GM12865 (cell line): ENCODE measurements at regions not wholly inside any gene's neighbourhood (a gene's known extent, or its start where the extent isn't known, plus 50 kb on each side); places are given as distances from the start of the nearest gene placed in this dataset.

Experiments used
- DNase-seq: peaks from one replicate; pipeline ENCODE4 v3.0.0; 2010; ENCODE audit warnings: low read depth
- H3K4me3 ChIP-seq: 2 replicates; pipeline ENCODE4 v1.5.1; 2011; ENCODE audit warnings: mild to moderate bottlenecking, low read depth, low read length, control low read depth
- CTCF ChIP-seq: IDR thresholded peaks from 2 replicates; pipeline ENCODE4 v1.5.1; 2011; ENCODE audit warnings: low read length, control low read depth, low read depth, inconsistent platforms; ENCODE audit not compliant: insufficient read depth; ENCODE audit errors: missing control alignments

- no peak for DNase-seq
- no peak overlapping the region for H3K4me3 ChIP-seq
- no peak for TF ChIP-seq CTCF
These were observed 666.8 kb downstream of the RNF144A start for GRCh38 chr2:7584017-7584416.

DNA sequence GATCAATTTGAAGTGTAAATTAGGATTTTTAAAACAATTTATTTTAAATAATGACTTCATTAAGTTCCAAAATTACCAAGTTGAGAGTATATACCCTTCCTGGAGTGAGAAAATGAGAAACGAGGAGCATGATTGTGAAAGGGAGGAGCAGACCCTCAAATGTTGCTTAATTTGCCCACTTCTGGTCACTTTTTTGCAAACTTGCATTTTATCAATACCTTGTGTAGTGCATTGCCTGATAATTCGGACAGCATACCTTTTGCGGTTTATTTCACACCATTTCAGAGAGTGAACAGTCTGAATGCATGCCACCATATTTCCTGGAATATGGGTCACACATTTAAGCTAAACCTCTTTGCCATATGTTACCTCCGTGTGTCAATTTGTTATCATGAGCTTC, 669.7 kb downstream of the RNF144A start:
- no peak for DNase-seq
- no peak overlapping the region for H3K4me3 ChIP-seq
- no peak for TF ChIP-seq CTCF

DNA sequence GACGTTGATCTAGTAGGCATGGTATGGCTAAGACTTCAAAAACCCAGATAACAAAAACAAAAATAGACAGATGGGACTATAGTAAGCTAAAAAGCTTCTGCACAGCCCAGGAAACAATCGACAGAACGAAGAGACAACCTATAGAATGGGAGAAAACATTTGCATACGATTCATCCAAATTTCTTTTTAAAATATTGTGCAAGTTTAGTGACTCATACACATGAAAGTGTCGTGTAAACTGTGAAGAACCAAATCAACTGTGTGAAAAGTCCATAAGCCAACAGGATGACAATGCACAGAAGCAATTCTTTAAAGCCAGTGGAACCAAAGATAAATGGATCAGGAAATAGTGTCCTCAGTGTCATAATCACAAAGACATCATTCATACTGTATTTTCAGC, 671.1 kb downstream of the RNF144A start:
- no peak for DNase-seq
- TF ChIP-seq CTCF: no peak
- no peak overlapping the region for H3K4me3 ChIP-seq

DNA sequence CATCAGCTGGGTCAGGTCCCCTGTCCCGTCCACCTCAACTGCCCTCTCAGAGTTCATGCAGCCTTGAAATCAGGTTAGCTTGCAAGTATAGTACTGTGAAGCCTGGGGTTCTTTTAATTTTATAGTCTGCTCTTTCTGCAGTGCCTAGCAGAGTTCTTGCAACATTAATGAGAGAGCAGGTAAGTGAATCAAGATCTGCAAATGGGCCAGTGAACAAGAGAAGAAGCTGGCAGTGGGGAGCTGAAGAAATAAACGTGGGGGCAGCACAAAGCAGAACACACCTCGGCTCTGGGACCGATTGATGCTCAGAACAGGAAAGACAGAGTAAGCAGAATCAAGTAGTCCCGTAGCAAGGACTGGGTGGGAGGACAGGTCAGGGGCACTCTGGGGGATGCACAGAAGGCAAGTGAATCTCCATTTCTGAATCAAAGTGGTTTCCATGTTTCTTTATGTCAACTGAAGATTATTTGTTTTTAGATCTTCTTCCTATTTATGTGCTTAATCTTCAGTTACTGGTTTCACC, 675.5 kb downstream of the RNF144A start:
- no peak overlapping the region for H3K4me3 ChIP-seq
- no peak for DNase-seq
- no peak for TF ChIP-seq CTCF

DNA sequence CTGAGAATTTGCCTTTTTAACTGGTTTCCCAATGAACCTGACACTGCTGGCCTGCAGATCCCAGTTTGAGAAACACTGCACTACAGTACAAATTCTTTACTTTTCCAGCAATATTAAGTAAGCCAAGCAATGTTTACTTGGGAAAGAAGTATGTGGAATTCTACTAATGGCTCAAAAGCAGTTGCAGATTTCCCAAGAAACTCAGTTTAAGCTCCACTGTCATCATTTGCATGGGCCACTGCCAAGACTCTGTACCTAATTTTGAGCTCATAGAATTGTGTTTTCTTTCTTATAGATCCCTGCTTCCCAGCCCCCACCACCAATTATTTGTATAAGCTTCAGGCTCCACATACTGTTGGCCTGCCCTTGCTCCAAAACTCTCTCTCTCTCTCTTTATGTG, 676.1 kb downstream of the RNF144A start:
- H3K4me3 ChIP-seq: no peak overlapping the region
- TF ChIP-seq CTCF: no peak
- DNase-seq: no peak

DNA sequence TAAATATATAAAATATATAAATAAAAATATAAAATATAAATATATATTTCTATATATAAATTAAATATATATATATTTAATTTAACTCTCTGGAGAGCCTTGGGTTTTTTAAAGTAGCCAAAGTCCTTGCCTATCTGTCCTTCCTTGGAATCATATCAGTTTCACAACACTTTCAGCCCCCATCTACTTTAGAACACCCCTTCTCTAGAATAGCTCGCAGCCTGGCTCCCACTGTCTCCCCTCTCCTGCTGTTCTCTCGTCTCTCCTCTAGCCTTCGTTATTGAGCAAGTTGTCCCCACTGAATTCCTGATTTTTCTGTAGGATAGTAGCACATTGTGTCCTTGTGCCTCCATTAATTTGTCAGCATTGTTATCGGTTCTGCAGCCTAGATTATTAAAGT, 677.0 kb downstream of the RNF144A start:
- H3K4me3 ChIP-seq: no peak overlapping the region
- DNase-seq: no peak
- no peak for TF ChIP-seq CTCF

- TF ChIP-seq CTCF: no peak
- no peak for DNase-seq
- H3K4me3 ChIP-seq: no peak overlapping the region
These were observed 678.0 kb downstream of the RNF144A start for GRCh38 chr2:7595206-7595605.
